ENCODE measurements at regions not wholly inside any gene's neighbourhood (a gene's known extent, or its start where the extent isn't known, plus 50 kb on each side); places are given as distances from the start of the nearest gene placed in this dataset.

GRCh38 chr14:29150659-29151058 is 384.1 kb downstream of the FOXG1 start:
- Histone ChIP-seq H3K4me1 (ENCODE audit: control insufficient read depth, insufficient read depth, low read length) (no peaks in the 10 kb centered on the region), H3K4ac (ENCODE audit: low read depth, low read length) (no peak overlapping the region), H4K91ac (ENCODE audit: insufficient read depth, low read depth, low read length) (no peak overlapping the region), H3K56ac (ENCODE audit: extremely low read depth, insufficient read depth, low read length) (no peak overlapping the region), H3K9me1 (ENCODE audit: insufficient read depth, low read length) (no peaks in the 10 kb centered on the region), H4K5ac (ENCODE audit: low read depth, low read length) (no peak overlapping the region), H3K14ac (replicated peaks; ENCODE audit: low read depth, low read length) (no peak overlapping the region), H2BK5ac (ENCODE audit: low read depth, low read length, poor library complexity, severe bottlenecking) (no peak overlapping the region), H2BK120ac (ENCODE audit: low read depth, low read length) (no peak overlapping the region), H3K27me3 (ENCODE audit: control insufficient read depth, insufficient read depth, low read length) (no peaks in the 10 kb centered on the region), H2AK9ac (replicated peaks; ENCODE audit: low read depth, low read length, poor library complexity) (no peak overlapping the region), H3K4me3 (ENCODE audit: insufficient read depth, low read depth, low read length) (no peak overlapping the region), H4K20me1 (ENCODE audit: insufficient read depth, low read length) (no peaks in the 10 kb centered on the region), H3K18ac (ENCODE audit: low read depth, low read length) (no peak overlapping the region), H2BK15ac (ENCODE audit: low read depth, low read length) (no peak overlapping the region), H2BK20ac (ENCODE audit: low read depth, low read length) (no peak overlapping the region), H3K36me3 (ENCODE audit: control insufficient read depth, insufficient read depth, low read length) (no peaks in the 10 kb centered on the region), H4K8ac (ENCODE audit: low read depth in 2 of 2, low read length in 2 of 2) (no peak overlapping the region), H3K27ac (ENCODE audit: insufficient read depth, low read length) (no peak overlapping the region), H2AK5ac (ENCODE audit: low read depth, low read length) (no peak overlapping the region), H3K9ac (ENCODE audit: low read depth, low read length) (no peak overlapping the region), H3K9me3 (ENCODE audit: control insufficient read depth, insufficient read depth, low read length) (no peaks in the 10 kb centered on the region), H3K23ac (ENCODE audit: low read depth, low read length) (no peak overlapping the region), H3K4me2 (ENCODE audit: low read depth, low read length) (no peak overlapping the region), H3K79me1 (ENCODE audit: low read depth in 1 of 2, low read length in 2 of 2) (no peaks in the 10 kb centered on the region), H2AFZ (replicated peaks; ENCODE audit: low read length, poor library complexity) (no peak overlapping the region)
- TF ChIP-seq RFX5 (IDR thresholded peaks at IDR 0.05; ENCODE audit: low read depth, low read length) = no peak
- no peak for TF ChIP-seq FOS (IDR thresholded peaks at IDR 0.05; ENCODE audit: low read depth, low read length)
- TF ChIP-seq MAFK (IDR thresholded peaks at IDR 0.05; ENCODE audit: low read depth, low read length) = peak; percentile 35
- TF ChIP-seq MAZ (IDR thresholded peaks at IDR 0.05; ENCODE audit: borderline replicate concordance, low read depth, low read length) = no peak
- no peak for TF ChIP-seq USF2 (IDR thresholded peaks at IDR 0.05; ENCODE audit: low read depth, low read length)
- BruUV-seq (replicated peaks) = no TSS peak
- intact Hi-C loops (cut with micrococcal nuclease) (no loop called here), in situ Hi-C loops (cut with MboI; ENCODE audit: low sequenced_read_pairs) (no loop called here), dilution Hi-C loops (cut with HindIII; ENCODE audit: low sequenced_read_pairs, unreplicated experiment) (no loop called here)
- DNase-seq (no peak), ATAC-seq (ENCODE audit: low read depth) (no peak)
- ChIA-PET POLR2A (ENCODE audit: unreplicated experiment) (no interaction called here), CTCF (no interaction called here)
- WGBS, 2 experiments (ENCODE audit: extremely low coverage in 2 of 2, insufficient read length in 1 of 2) = no CpG with 5 or more reads among the region's 10 CpGs

Measured in IMR-90 (cell line).